A673 (cell line): ENCODE measurements at regions not wholly inside any gene's neighbourhood (a gene's known extent, or its start where the extent isn't known, plus 50 kb on each side); places are given as distances from the start of the nearest gene placed in this dataset.

Experiments
- BruUV-seq: library from RNA; stranded (reverse); fragments of 400-500 nt; replicated peaks from 2 replicates; lab custom pipeline; 2021; lab: Mats Ljungman, UMichigan
- CTCF ChIA-PET: fragments of 300-600 bp; sonication (Branson Sonifier 250); formaldehyde crosslinking; loops from one replicate; lab custom pipeline; 2022; ENCODE audit warnings: antibody characterized with exemption; lab: Charles Lee
- POLR2A ChIA-PET: fragments of 300-600 bp; sonication (Branson Sonifier 250); formaldehyde crosslinking; loops from one replicate; lab custom pipeline; 2022; ENCODE audit warnings: antibody characterized with exemption; ENCODE audit not compliant: low non-redundant PET; lab: Charles Lee
- DNase-seq: peaks from one replicate; pipeline ENCODE4 v3.0.0-alpha.2; 2015; ENCODE audit warnings: low spot score
- H3K27ac ChIP-seq: fragments of 200-600 bp; sonication (generic); 2 replicates; pipeline ENCODE4 v1.5.1; 2016; ENCODE audit warnings: mixed run types, low read depth, mild to moderate bottlenecking, mixed read lengths, antibody characterized with exemption, low read length; ENCODE audit not compliant: poor library complexity, severe bottlenecking
- H3K27me3 ChIP-seq: fragments of 200-600 bp; sonication (generic); replicated peaks from 2 replicates; pipeline ENCODE4 v1.6.1; 2017; ENCODE audit warnings: mixed run types, low read depth, mild to moderate bottlenecking, mixed read lengths, antibody characterized with exemption, low read length; ENCODE audit not compliant: insufficient read depth, poor library complexity
- H3K36me3 ChIP-seq: fragments of 200-600 bp; sonication (generic); 2 replicates; pipeline ENCODE4 v1.6.1; 2016; ENCODE audit warnings: mixed run types, mild to moderate bottlenecking, mixed read lengths, antibody characterized with exemption, low read length; ENCODE audit not compliant: insufficient read depth, poor library complexity, severe bottlenecking
- H3K4me1 ChIP-seq: fragments of 200-600 bp; sonication (generic); 2 replicates; pipeline ENCODE4 v1.6.1; 2017; ENCODE audit warnings: mixed run types, mild to moderate bottlenecking, mixed read lengths, antibody characterized with exemption, low read length; ENCODE audit not compliant: insufficient read depth, poor library complexity, severe bottlenecking
- H3K4me3 ChIP-seq: fragments of 200-600 bp; sonication (generic); 2 replicates; pipeline ENCODE4 v1.5.1; 2016; ENCODE audit warnings: low read depth, mixed run types, mild to moderate bottlenecking, mixed read lengths, low read length; ENCODE audit not compliant: poor library complexity, severe bottlenecking
- H3K9me3 ChIP-seq: fragments of 200-600 bp; sonication (generic); 2 replicates; pipeline ENCODE4 v1.6.1; 2016; ENCODE audit warnings: mixed run types, low read depth, mild to moderate bottlenecking, mixed read lengths, antibody characterized with exemption, low read length; ENCODE audit not compliant: poor library complexity, severe bottlenecking
- EZH2 ChIP-seq: fragments of 200-600 bp; sonication (generic); IDR thresholded peaks from 2 replicates; pipeline ENCODE4 v1.6.1; 2017; ENCODE audit warnings: borderline replicate concordance, low read depth, mild to moderate bottlenecking, mixed read lengths, antibody characterized with exemption, low read length; ENCODE audit not compliant: poor library complexity, severe bottlenecking
- intact Hi-C: fragments of 100-400 bp; cut with micrococcal nuclease; formaldehyde crosslinking; loops from one replicate; pipeline ENCODE4 v1.10.0; 2022; ENCODE audit not compliant: unreplicated experiment
- TF ChIP-seq, protein P1 (sequence below): fragments of 300-800, 200-600 bp; sonication (generic); conservative IDR thresholded peaks from 2 replicates; pipeline ENCODE4 v1.5.1; 2017; ENCODE audit warnings: low read depth, mild to moderate bottlenecking, antibody characterized with exemption, low read length, moderate library complexity, mixed read lengths

DNA sequence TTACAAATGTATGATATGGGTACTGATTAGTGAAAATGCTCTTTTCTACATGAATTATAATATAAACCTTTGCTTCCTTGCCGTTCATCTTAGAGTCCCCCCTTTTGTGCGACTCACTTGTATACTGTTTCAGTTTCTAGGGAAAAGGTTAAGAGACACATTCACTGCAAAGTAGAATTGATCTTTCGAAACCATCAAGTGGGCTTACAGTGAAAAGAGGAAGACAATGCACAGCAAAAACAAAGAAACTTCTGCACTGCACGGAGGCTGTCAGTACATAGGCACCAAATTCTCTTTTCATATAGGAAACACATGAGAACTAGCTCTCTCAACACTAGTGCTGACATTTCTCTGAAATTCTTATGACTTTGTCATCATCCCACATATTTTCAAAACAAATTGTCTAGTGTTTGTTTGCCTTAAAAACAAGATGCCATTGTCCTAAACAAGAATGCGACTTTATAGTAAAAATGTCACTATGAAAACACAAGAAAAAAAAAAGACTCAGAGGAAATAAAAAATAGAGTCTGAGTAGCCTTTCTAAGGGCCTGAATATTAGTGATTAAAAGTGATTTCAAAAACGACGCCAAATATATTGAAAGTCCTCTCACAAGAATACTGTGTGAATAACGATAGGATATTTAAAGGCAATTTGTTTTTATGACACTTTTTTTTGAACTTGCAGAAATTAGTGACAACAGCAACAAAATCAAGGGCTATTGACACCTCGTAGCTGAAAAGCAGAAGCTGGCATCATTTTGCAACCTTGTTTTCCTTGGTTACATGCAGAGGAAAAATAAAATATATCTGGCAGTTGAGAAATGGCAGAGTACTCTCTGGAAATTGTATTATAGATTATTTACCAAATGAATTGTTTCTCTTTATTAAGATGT, 827.0 kb downstream of the BCL11A start:
- peaks cover 15% of the 10 kb centered on the region for H3K27me3 ChIP-seq
- H3K27ac ChIP-seq, result no peak overlapping the region
- BruUV-seq, result no TSS peak
- POLR2A ChIA-PET, result no interaction called here
- CTCF ChIA-PET, result no interaction called here
- H3K9me3 ChIP-seq, result no peaks in the 10 kb centered on the region
- H3K36me3 ChIP-seq, result no peaks in the 10 kb centered on the region
- no peak for DNase-seq
- TF ChIP-seq, protein P1, sequence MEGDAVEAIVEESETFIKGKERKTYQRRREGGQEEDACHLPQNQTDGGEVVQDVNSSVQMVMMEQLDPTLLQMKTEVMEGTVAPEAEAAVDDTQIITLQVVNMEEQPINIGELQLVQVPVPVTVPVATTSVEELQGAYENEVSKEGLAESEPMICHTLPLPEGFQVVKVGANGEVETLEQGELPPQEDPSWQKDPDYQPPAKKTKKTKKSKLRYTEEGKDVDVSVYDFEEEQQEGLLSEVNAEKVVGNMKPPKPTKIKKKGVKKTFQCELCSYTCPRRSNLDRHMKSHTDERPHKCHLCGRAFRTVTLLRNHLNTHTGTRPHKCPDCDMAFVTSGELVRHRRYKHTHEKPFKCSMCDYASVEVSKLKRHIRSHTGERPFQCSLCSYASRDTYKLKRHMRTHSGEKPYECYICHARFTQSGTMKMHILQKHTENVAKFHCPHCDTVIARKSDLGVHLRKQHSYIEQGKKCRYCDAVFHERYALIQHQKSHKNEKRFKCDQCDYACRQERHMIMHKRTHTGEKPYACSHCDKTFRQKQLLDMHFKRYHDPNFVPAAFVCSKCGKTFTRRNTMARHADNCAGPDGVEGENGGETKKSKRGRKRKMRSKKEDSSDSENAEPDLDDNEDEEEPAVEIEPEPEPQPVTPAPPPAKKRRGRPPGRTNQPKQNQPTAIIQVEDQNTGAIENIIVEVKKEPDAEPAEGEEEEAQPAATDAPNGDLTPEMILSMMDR, result no peak
- TF ChIP-seq EZH2, result no peak
- no peaks in the 10 kb centered on the region for H3K4me1 ChIP-seq
- H3K4me3 ChIP-seq, result no peak overlapping the region
- intact Hi-C loops, result no loop called here

GRCh38 chr2:59724746-59725145, 828.7 kb downstream of the BCL11A start:
- Histone ChIP-seq H3K4me3 (no peak overlapping the region), H3K9me3 (no peaks in the 10 kb centered on the region), H3K27me3 (peaks cover 15% of the 10 kb centered on the region), H3K36me3 (no peaks in the 10 kb centered on the region), H3K27ac (no peak overlapping the region), H3K4me1 (no peaks in the 10 kb centered on the region)
- no peak for DNase-seq
- ChIA-PET POLR2A (no interaction called here), CTCF (interaction anchor here (0.6 kb wide), 1 partner anchor 956 kb away, joined by 6 read pairs; no protein-coding TSS in a partner anchor)
- no TSS peak for BruUV-seq
- no peak for TF ChIP-seq EZH2
- TF ChIP-seq, protein P1, result no peak
- intact Hi-C loops, result no loop called here

- intact Hi-C loops, result no loop called here
- no peaks in the 10 kb centered on the region for H3K9me3 ChIP-seq
- peaks cover 6% of the 10 kb centered on the region for H3K27me3 ChIP-seq
- no peak overlapping the region for H3K4me3 ChIP-seq
- no peaks in the 10 kb centered on the region for H3K4me1 ChIP-seq
- no peaks in the 10 kb centered on the region for H3K36me3 ChIP-seq
- H3K27ac ChIP-seq, result no peak overlapping the region
- DNase-seq, result no peak
- no TSS peak for BruUV-seq
- CTCF ChIA-PET, result no interaction called here
- POLR2A ChIA-PET, result no interaction called here
- no peak for TF ChIP-seq EZH2
- TF ChIP-seq, protein P1, result no peak
Observed at GRCh38 chr2:59720296-59720866, 833.1 kb downstream of the BCL11A start.
